IPS-18c (cell line): ENCODE measurements at regions not wholly inside any gene's neighbourhood (a gene's known extent, or its start where the extent isn't known, plus 50 kb on each side); places are given as distances from the start of the nearest gene placed in this dataset.
"Not testable (repeated sequence)": the region's sequence is repeated elsewhere in the genome, so short reads cannot be mapped to it uniquely, and the experiment has no call there.

Source experiments
- H3K4me3 ChIP-seq: 2 replicates; pipeline ENCODE4 v1.7.0; 2013; ENCODE audit warnings: low read depth, mild to moderate bottlenecking, low read length, moderate library complexity; ENCODE audit not compliant: insufficient read depth
- H3K9me3 ChIP-seq: one replicate; pipeline ENCODE4 v1.6.1; 2013; ENCODE audit warnings: mild to moderate bottlenecking, low read length, moderate library complexity; ENCODE audit not compliant: control insufficient read depth, insufficient read depth

DNA sequence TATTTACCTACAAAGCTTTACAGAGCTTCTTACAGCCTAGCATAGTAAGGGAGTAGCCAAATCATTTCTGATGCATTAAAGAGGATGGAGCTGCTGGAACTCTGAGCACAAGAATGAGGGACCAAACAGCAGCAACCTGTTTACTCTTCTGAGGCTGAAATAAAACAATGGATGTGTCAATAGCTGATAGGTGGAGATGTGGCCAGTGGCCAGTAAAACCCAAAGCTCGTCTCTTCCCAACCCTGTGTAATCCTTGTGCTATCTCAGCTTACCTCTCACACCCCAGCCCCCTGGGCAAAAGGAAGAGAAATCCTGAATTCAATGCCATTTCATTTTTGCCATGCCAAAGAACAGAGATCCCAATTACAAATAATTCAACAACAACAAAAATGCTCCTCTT lies 446.7 kb upstream of the SMIM31 start:
- H3K4me3 ChIP-seq, result no peak overlapping the region
- H3K9me3 ChIP-seq, result no peaks in the 10 kb centered on the region

DNA sequence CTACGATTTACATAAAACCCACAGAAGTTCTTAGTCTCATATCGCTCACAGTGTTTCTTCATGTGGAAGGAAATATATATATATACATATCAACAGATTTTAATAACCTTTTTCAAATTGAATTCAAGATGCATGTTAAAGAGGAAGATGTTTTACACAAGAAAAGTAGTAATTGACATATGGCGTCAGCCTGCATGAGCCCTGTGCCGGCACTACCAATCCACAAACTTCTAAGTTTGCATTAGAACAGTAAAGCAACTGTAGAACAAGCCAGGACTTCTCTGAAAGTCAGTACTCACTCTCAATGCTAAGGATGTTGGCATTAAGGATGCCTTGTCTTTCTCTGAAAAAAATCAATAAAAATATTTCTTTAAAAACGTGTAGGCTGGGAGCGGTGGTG lies 441.3 kb upstream of the SMIM31 start:
- H3K4me3 ChIP-seq, result no peak overlapping the region
- no peaks in the 10 kb centered on the region for H3K9me3 ChIP-seq

DNA sequence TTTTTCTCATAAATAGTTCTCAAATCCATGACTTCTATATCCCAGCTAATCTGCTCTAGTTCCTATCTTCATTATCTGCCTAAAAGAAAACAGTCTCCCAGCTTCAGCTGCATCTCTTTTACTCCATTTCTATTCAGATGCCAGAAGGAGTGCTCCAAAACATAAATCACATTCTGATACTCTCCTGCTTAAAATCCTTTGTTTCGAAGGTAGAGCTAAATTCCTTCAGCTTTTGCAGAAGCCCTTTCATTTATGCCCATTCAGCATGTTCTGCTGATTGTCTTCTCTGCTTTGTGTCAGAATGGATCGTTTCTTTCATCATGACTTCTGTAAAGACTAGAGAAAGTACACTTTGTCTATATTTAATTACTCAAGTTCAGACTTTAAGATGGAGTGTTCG lies 440.1 kb upstream of the SMIM31 start:
- Histone ChIP-seq H3K4me3 (no peak overlapping the region), H3K9me3 (no peaks in the 10 kb centered on the region)

DNA sequence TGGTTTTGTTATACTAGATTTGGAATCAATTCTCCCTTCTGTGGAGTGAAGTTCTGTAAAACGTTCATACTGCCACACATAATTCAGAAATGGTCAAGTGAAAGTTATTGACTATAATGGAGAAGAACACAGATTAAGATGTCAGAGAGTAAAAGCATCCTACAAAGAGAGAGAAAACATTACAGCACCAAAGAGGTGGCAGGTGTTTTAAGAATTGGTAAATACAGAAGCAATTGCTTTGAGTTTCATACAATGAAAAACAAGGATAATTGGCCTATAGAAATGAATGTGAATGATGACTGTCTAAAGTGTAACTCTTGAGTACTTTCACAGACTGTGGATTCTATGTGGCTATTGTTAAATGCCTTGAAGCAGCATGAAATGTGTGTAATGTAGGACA lies 435.6 kb upstream of the SMIM31 start:
- Histone ChIP-seq H3K9me3 (no peaks in the 10 kb centered on the region), H3K4me3 (no peak overlapping the region)

DNA sequence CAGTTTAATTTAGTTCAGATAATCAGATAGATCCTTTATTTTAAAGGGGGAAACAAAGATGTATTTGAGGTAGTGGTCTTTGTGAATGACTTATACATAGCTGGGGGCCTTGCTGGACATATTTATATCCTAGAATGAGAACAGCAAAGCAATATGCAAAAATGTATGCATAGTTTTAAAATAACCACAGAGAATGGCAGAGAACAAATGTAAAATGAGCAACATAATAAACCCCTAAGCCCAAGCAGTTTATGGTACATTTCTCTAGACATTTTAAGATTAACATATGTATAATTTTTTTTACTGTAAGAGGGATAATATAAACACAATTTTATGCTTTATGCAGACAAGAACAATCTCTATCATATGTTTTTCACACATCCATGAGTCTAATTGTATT lies 434.2 kb upstream of the SMIM31 start:
- no peak overlapping the region for H3K4me3 ChIP-seq

DNA sequence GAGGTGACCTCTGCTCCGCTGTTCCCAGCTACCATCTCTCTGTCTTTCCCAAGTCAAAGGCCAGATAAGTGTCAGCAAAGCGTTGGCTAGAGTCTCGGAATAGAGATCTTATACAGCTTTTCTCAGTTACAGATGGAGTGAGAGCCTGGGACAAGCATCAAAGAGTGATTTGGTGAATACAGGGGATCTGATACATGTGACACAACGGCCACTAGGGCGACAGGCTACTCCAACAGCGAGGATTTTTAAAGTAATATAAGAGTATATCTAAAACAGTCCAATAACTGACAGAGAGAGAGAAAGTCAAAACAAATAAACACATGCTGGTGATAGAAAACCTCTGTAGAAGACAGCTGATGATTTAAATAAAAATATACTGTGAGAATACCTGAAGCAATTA lies 433.1 kb upstream of the SMIM31 start:
- Histone ChIP-seq H3K9me3 (no peaks in the 10 kb centered on the region), H3K4me3 (no peak overlapping the region)

More for the DNA sequence above, 434.2 kb upstream of the SMIM31 start:
- H3K9me3 ChIP-seq, result no peaks in the 10 kb centered on the region

DNA sequence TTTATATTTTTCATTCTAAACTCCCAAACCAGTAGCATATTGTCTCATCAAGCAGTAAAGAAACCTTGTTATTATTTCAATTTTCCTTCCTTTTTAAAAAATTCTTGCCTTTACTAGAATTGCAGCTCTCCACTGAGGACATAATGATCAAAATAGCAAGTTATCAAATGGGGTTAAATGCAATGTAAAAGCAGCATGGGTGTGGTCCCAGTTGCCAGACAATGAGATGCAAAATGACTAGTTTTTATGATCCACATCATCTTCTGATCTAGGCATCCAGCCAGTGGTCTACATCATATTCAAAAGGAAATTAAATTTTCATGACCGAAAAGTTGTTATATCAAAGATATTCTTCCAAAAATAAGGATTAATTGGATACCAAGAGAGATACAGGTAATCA lies 427.9 kb upstream of the SMIM31 start:
- no peak overlapping the region for H3K4me3 ChIP-seq
- no peaks in the 10 kb centered on the region for H3K9me3 ChIP-seq

DNA sequence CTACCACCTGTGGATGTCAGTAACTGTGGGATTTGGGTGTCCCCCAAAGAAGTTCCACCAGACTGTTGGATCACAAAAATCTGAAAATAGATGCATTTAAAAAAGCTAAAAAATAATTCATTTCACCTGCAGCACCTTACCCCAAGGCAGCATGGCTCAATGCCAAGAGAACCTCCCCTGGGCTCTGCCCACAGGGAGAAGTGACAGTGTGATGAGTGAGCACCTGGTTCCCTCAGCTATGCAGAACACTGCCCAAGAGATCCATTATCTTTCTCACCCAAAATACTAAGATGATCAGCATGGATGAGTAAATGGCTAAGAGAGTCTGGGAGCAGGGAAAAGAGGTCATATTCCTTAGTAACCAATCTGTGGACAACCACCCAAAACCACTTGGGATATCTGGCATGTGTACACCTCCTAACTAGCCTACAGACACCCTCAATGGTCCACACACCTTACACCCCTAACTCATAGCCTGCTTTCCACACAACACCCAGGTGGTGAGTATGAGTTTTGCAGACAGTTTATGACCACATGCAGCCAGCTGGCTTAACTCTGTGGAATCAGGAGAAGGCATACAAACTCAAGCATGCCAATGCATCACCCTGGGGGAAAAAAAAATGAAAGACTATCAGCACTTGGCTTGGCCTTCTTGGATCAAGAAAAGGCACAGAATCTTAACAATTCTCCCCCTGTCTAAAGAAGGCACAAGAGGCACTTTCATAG lies 416.5 kb upstream of the SMIM31 start:
- Histone ChIP-seq H3K9me3 (no peaks in the 10 kb centered on the region), H3K4me3 (no peak overlapping the region)

DNA sequence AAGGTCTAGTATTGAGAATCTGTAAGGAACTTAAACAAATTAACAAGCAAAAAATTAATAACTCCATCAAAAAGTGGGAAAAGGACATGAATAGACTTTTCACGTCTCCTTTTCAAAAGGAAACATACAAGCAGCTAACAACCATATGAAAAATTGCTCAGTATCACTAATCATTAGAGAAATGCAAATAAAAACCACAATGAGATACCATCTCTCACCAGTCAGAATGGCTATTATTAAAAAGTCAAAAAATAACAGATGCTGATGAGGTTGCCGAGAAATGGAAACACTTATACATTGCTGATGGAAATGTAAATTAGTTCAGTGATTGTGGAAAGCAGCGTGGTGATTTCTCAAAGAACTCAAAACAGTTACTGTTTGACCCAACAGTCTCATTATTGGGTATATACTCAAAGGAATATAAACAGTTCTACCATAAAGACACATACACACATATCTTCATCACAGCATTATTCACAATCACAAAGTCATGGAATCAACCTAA lies 410.4 kb upstream of the SMIM31 start:
- Histone ChIP-seq H3K4me3 (no peak overlapping the region), H3K9me3 (no peaks in the 10 kb centered on the region)

DNA sequence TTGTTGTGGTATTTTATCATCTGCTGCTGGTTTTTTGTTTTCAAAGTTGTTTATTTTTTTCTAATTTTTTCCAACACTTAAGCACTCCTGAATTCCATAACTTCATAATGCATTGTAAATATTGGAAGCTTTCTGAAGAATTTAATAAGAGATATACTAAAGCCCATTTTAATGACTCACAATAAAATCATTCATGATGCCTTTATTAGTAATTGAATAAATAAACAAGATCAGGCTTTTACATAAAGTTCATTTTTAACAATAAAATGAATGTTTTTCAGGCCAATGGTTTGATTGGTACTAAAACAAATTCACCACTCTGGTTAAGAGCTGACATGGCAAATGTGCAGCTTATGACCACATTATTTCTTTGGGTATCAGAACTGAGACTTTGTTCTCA lies 408.2 kb upstream of the SMIM31 start:
- H3K4me3 ChIP-seq, result no peak overlapping the region
- H3K9me3 ChIP-seq, result no peaks in the 10 kb centered on the region

DNA sequence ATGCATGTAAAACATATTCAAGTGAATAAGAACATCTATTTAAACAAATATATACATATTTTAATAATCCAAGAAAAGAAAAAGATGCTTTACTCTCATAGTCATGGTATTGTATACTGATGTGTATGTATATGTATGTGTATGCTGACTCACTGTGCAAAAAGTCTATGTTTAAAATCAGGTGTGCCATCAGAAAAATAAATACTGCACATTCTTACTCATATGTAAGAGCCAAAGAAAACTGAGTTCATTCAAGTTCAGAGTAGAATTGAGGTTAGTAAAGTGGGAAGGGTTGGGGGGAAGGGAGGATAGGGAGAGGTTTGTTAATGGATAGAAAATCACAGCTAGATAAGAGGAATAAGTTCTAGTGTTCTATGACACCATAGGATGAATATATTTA lies 403.9 kb upstream of the SMIM31 start:
- no peak overlapping the region for H3K4me3 ChIP-seq
- no peaks in the 10 kb centered on the region for H3K9me3 ChIP-seq

DNA sequence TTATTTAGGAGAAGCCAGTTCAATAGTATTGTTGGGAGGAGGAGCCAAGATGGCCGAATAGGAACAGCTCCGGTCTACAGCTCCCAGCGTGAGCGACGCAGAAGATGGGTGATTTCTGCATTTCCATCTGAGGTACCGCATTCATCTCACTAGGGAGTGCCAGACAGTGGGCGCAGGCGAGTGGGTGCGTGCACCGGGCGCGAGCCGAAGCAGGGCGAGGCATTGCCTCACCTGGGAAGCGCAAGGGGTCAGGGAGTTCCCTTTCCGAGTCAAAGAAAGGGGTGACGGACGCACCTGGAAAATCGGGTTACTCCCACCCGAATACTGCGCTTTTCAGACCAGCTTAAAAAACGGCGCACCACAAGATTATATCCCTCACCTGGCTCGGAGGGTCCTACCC lies 403.2 kb upstream of the SMIM31 start:
- not testable (repeated sequence) for H3K9me3 ChIP-seq, H3K4me3 ChIP-seq

DNA sequence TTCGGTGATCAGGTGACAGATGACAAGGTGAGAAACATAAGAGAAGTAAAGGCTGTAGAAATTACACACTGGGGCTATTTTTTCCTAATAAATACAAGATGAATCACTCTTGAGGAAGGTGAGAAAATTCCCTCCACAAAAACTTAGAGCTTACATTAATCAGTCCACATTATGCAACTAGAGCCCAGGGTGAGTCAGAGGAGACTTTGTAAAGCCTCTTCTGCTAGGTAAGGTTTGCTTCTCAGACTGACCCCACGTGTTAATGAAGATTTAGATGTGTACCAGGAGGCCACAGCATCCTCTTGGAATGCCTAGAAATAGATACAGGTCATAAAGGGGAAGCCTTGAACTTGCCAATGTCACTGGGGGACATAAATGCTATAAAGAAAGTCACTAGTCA lies 396.0 kb upstream of the SMIM31 start:
- H3K9me3 ChIP-seq, result no peaks in the 10 kb centered on the region
- H3K4me3 ChIP-seq, result no peak overlapping the region

DNA sequence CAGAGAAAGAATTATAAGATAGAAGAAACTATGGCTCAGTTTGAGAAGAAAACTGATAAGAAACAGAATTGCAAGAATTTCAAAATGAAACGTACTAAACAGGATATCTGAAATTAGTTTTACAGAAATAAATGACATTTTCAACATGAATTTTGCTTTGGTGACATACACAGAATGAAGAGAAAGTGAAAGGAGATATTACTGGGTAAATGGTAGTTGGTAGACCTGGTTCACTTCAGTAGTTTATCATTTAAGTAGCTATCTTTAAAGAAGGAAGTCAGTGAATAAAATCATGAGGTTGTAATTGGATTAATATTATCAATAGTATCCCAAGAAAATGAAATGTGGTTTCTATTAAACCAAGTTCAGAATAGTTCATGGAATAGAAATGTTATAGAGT lies 395.5 kb upstream of the SMIM31 start:
- H3K4me3 ChIP-seq, result no peak overlapping the region

DNA sequence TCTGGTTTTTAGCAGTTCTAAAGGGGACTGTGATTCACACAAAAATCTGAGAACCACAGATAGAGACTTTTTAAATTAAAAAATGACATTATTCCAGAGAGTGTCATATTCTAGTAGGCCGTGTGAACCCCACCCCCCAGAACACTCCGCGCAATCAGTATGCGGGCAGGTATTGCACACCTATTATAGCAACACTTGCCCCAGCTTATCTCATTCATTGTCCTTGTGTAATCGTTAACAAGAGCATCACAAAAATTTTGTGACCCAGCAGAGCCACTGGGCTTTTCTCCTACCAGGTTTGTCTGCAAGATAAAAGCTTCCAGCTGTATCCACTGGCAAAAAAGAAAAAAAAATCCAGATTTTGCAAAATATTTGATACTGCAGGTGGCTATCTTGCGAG lies 394.1 kb upstream of the SMIM31 start:
- Histone ChIP-seq H3K4me3 (no peak overlapping the region), H3K9me3 (no peaks in the 10 kb centered on the region)

More for the DNA sequence above, 395.5 kb upstream of the SMIM31 start:
- no peaks in the 10 kb centered on the region for H3K9me3 ChIP-seq

DNA sequence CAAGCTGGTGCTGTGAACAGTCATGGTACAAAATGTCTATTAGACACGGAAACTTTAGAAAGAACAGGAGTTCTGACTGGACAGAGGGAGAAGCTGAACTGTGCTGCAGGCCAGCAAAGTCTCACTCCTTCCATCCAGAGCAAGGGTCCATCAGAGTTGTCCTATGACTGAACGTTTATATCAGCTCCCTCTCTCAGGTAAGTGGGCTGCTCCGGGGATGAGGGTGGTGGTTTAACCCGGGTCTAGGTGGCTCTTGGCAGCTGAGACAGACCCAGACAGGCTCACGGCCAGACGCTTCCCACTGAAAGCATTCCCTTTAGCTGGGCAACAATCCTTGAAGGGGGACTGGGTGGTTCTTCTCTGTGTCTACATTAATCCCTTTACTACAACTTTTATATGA lies 385.0 kb upstream of the SMIM31 start:
- no peaks in the 10 kb centered on the region for H3K9me3 ChIP-seq
- H3K4me3 ChIP-seq, result no peak overlapping the region

DNA sequence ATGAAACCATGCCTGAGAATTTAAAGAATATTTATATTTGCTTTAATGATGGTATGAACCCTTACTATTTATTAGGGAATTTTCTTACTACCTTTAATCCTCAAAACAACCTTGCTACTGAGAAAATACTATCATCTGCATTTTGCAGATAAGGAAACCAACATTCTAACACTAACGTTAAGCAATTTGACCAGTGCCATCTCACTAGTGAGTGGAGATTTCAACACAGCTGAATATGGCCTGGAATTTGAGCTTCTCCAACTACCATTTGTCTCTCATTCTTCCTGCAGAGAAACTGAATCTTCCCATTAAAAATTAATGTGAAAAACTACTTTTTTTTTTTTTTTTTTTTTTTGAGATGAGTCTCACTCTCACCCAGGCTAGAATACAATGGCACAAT lies 380.9 kb upstream of the SMIM31 start:
- H3K9me3 ChIP-seq, result no peaks in the 10 kb centered on the region

DNA sequence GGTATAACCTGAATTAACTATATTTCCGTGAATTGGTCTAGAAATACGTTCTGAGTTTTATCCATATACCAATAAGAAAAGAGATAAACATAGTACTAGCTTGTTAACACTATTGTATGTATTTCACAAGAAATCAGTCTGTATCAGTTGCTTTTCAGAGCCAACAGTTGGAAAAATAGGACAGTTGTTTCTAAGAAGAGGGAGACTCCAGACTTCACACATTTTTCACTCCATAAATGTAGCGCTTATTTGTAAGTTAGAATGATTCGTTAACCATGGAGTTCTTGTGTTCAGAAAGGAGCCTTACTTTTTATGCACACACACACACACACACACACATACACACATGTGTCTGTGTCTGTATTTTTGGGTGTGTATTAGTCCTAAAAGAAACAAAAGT lies 376.7 kb upstream of the SMIM31 start:
- Histone ChIP-seq H3K9me3 (no peaks in the 10 kb centered on the region), H3K4me3 (no peak overlapping the region)

More for the DNA sequence above, 380.9 kb upstream of the SMIM31 start:
- no peak overlapping the region for H3K4me3 ChIP-seq

DNA sequence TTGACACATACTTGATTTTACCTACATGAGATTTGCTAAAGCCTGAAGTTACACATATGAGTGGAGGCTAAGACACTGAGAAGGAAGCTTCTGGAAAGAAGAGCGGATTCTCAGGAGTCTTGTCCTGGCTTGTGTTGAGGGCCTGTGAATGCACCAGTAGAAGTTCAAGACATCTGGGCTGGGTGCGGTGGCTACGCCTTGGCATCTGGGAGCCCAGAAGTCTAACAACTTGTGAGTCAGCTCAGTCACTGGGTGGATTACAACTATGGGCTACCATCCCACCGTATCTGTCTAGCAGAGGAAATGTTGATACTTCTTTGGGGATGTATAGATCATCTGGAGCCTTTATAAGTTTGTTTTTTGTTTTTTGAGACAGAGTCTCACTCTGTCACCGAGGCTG lies 375.6 kb upstream of the SMIM31 start:
- Histone ChIP-seq H3K9me3 (no peaks in the 10 kb centered on the region), H3K4me3 (no peak overlapping the region)
